GM18507 (cell line): ENCODE measurements at regions not wholly inside any gene's neighbourhood (a gene's known extent, or its start where the extent isn't known, plus 50 kb on each side); places are given as distances from the start of the nearest gene placed in this dataset.

Experiments used
- DNase-seq: peaks from one replicate; pipeline ENCODE4 v3.0.0; 2011; ENCODE audit warnings: low read depth; ENCODE audit not compliant: insufficient read length; ENCODE audit errors: extremely low spot score
- FAIRE-seq: peaks from 2 replicates; lab custom pipeline; 2011; peaks lifted over from hg19 to GRCh38; lab: Jason Lieb, UNC

DNA sequence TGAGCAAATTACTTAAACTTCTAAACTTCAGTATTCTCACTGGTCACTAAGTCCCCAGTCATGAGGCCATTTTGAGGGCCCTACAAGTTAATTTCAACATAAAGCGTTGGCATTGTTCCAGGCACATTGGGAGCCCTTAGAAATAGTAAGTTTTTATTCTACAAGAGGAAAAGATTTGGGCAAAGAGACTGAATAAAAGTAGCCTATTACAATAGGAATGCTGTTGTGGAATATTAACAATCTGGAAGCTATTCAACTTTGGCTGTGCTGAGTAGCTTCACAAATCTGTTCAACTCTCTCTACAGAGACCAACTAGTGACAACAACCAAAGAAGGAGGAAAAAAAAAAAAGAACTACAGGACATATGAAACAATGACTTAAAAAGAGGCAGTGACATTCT is 1287.5 kb upstream of the NXPH2 start:
- FAIRE-seq: no peak

DNA sequence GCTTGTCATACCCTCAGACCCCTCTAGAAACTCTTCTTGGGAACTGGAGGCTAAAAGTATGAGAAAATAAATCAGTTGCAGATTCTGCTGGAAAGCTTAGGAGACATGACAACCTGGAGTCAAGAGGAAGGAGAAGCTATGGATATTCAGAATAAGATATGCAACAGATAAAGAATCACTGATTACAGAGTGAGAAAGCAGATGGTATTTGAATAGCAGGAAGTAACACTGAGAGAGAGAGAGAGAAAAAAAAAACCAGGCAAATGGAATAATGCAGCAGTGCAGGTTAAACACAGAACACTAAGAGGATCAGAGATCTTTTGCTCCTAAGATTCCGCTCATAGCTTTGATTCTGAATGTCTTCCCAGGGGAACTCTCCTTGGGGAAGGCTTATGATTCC is 1284.1 kb upstream of the NXPH2 start:
- FAIRE-seq (no peak), DNase-seq (no peak)

More for the DNA sequence above, 1287.5 kb upstream of the NXPH2 start:
- no peak for DNase-seq

- no peak for FAIRE-seq
- DNase-seq: no peak
Measured at GRCh38 chr2:140063356-140063755, 1283.2 kb upstream of the NXPH2 start.

GRCh38 chr2:140061240-140061639 is 1281.0 kb upstream of the NXPH2 start:
- DNase-seq (no peak), FAIRE-seq (no peak)

GRCh38 chr2:140057928-140058327 is 1277.7 kb upstream of the NXPH2 start:
- FAIRE-seq (no peak), DNase-seq (no peak)

DNA sequence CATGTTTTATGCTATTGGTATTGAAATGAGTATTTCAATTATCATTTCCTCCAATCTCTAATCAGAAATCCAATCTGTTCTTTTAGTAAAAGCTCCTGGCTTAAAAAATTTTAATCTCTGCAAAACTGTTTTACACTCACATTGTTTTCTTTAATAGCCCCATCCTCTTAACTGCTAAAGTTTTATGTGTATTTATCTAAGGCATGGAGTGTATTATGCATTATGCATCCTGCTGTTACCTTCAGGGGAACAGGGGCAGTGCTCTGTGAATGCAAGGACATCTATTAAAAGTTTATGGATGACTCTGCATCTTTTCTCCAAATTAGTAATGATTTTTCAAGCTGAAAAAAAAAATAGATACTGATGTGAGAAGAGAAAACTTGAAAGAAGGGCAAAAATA is 1261.6 kb upstream of the NXPH2 start:
- DNase-seq: no peak

GRCh38 chr2:140041239-140041638 is 1261.0 kb upstream of the NXPH2 start:
- no peak for FAIRE-seq
- DNase-seq: no peak

More for the DNA sequence above, 1261.6 kb upstream of the NXPH2 start:
- no peak for FAIRE-seq

GRCh38 chr2:140033638-140034037 is 1253.4 kb upstream of the NXPH2 start:
- DNase-seq (no peak), FAIRE-seq (no peak)

- no peak for FAIRE-seq
Measured at GRCh38 chr2:140027966-140028365, 1247.8 kb upstream of the NXPH2 start.

DNA sequence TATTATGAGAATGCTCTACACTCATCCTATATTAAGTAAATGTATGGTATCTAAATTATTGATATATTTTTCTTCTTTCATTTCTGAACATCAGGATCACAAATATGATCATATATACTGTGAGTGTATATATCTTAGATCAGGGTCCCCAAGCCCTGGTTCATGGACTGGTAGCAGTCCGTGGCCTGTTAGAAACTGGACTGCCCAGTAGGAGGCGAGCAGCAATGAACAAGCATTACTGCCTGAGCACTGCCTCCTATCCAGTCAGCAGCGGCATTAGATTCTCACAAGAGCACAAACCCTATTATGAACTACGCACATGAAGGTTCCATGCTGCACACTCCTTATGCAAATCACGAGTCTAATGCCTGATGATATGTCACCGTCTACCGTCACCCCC is 1247.1 kb upstream of the NXPH2 start:
- no peak for DNase-seq
- no peak for FAIRE-seq

More at GRCh38 chr2:140027966-140028365, 1247.8 kb upstream of the NXPH2 start:
- DNase-seq: no peak

DNA sequence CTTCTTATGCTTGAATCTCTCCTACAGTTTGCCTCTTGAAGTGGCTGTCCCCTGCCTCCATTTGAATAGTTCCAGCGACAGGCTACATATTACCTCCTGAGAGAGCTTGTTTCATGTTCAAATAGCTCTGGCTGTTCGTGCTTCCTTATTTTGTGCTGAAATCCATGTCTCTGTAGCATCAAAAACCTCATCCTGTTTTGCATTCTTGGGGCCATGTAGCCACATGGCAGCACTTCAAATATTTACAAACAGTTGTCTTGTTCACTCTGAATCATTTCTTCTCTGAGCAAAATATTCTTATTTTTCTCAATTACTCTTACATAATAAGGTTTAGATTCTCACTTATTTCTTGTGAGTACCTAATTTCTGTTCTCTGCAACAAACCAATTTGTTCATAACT is 1243.1 kb upstream of the NXPH2 start:
- FAIRE-seq: no peak
- no peak for DNase-seq

DNA sequence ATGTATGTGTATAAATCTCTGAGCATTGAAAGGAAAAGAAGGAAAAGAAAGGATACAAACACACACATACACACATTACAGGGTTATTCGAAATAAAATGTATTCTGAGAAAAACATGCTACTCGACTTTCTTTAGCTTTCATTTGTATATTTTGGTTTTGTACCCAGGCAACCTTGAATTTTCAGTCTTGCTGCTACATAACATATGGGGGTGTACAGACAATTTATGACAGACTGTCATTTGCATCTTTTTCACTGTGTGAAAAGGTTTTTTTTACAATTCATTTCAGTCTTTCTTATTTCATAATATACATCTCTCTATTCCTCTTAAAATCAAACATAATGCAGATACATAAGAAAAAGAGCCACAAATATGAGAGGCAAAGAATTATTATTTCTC is 1238.4 kb upstream of the NXPH2 start:
- no peak for FAIRE-seq
- DNase-seq: no peak

GRCh38 chr2:140014204-140014546 is 1234.0 kb upstream of the NXPH2 start:
- FAIRE-seq (no peak), DNase-seq (no peak)

- no peak for DNase-seq
- FAIRE-seq: no peak
Measured at GRCh38 chr2:140013545-140014203, 1233.5 kb upstream of the NXPH2 start.

DNA sequence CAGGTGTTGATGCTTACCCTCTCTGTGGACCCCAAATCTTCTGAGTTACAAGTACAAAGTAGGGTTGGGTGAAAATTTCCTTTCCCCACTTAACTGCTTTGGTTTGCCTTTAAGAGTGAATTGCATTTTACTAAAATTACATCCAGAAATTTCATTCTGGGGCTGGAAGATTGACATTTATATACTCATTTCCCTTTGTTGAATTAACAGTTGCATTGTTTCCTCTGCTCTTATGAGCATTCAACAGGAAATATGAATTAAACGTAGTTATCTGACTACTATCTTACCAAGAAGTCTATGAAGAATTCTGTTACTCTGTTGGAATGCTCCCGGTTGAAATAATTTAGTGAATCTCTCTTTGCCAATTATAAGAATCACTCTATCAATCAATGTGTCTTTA is 1231.1 kb upstream of the NXPH2 start:
- FAIRE-seq (no peak), DNase-seq (no peak)

- DNase-seq: no peak
- FAIRE-seq: no peak
Measured at GRCh38 chr2:140002110-140002509, 1221.9 kb upstream of the NXPH2 start.

GRCh38 chr2:139992711-139993345 is 1212.6 kb upstream of the NXPH2 start:
- FAIRE-seq (no peak), DNase-seq (no peak)

DNA sequence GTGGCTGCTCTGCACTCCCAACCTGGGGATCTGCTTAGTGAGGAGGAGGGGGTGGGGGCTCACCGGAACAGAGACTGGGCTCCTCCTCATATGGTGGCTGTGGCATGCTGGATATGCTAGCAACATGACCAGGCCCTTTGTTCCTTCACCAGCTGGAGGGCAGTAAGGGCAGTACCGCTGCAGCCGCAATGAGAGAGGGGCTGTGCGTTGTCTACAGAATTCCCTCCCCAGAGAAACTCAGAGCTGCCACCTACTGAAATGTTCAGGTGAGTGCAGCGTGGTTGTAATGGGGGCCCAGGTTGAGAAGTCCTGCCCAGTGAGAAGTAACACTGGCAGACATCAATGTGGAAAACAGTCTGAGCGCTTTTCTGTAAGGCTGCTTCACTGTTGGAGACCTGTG is 1211.9 kb upstream of the NXPH2 start:
- no peak for DNase-seq
- no peak for FAIRE-seq

DNA sequence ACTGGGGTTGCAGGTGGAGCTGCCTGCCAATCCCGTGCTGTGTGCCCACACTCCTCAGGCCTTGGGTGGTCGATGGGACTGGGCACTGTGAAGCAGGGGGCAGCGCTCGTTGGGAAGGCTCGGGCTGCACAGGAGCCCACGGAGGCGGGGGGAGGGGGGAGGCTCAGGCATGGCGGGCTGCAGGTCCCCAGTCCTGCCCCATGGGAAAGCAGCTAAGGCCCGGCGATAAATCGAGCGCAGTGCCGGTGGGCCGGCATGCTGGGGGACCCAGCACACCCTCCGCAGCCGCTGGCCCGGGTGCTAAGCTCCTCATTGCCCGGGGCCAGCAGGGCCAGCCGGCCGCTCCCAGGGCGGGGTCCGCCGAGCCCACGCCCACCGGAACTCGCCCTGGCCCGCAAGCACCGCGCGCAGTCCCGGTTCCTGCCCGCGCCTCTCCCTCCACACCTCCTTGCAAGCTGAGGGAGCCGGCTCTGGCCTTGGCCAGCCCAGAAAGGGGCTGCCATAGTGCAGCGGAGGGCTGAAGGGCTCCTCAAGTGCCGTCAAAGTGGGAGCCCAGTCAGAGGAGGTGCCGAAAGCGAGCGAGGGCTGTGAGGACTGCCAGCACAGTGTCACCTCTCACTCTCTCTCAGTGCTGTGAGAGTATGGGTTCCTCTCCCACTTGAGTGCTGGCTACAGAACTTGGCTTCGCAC is 1210.6 kb upstream of the NXPH2 start:
- no peak for FAIRE-seq
- no peak for DNase-seq

DNA sequence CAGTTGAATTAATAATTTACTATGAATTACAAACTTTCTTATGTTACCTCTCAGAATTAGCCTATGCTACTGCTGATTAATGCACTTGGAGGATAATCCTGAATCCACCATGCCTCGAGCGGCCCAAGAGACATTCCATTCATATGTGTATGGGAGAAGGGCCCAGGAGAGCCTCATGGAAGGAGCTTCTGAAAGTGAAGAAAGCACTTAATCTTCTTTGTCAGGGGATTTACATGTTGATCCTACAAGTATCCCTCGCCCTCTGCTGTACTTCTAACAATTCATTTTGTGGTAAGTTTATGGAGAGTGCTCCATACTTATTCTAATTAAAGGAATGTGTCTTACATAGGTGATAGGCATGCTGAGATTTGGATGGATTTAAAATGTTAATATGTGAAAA is 1189.1 kb upstream of the NXPH2 start:
- no peak for FAIRE-seq

GRCh38 chr2:139968588-139968987 is 1188.4 kb upstream of the NXPH2 start:
- DNase-seq: no peak
- no peak for FAIRE-seq

More for the DNA sequence above, 1189.1 kb upstream of the NXPH2 start:
- no peak for DNase-seq
